ENCODE measurements at regions not wholly inside any gene's neighbourhood (a gene's known extent, or its start where the extent isn't known, plus 50 kb on each side); places are given as distances from the start of the nearest gene placed in this dataset.
"Not testable (repeated sequence)": the region's sequence is repeated elsewhere in the genome, so short reads cannot be mapped to it uniquely, and the experiment has no call there.

DNA sequence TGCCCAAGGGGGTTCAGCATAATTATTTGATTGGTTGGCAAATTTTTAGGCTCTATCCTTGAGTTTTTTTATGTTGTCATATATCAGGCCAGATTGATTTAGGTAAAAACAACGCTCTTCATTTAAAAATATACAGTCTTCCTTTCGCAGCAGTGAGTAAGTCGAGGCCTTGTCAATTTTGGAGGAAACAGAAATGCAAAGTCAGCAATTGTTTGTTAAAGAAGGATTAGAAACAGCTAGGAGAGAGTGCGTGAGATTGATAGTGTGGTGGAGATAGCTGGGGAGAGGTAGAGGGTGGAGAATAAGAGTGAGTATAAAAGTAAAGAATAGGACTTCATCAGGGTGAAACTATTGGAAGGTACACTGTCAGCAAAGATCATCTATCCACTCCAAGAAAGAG is 830.8 kb downstream of the LUZP2 start:
- DNase-seq = no peak

- DNase-seq = no peak
Measured at GRCh38 chr11:25339281-25339680, 842.4 kb downstream of the LUZP2 start.

- DNase-seq = no peak
Measured at GRCh38 chr11:25349537-25349936, 852.7 kb downstream of the LUZP2 start.

DNA sequence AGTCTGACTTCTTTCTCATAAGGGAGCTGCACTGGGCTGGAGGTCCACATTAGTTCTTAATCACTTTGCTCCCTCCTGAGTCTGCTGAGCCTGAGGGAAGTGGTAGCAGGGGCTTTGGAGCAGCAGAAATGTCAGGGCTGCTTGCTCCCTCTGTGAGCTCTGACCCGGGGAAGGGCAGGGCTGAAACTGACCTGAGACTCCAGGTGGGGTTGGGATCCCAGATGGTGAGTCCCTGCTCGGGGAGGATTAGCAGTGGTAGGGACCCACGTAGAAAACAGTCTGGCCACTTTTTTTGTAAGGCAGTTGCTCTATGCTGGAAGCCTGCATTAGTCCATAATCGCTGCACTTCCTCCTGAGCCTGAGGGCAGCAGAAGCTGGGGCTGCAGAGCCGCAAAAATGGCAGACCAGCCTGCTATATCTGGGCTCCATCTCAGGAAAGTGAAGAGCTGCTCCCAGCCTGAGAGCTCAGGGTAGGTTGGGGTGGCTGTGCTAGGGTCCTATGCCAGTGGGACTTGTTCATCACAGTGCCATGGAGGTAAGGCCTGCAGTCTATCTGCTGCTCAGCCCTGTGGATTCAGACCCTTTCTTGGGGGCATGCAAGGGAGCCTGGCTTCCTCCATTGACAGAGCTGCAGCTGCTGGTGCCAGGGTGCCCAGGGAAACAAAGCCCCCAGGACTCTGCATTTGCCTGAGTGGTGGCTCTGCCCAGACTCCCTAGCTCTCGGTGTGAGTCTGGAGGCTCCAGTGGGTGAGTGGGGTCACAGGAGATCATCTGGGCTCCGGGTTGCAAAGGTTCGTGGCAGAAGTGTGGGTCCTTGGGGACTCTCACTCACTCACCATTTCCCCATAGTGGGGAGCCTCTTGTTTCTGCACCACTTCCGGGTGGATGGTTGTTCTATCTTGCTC is 854.3 kb downstream of the LUZP2 start:
- DNase-seq = no peak

GRCh38 chr11:25357133-25357532 is 860.3 kb downstream of the LUZP2 start:
- no peak for DNase-seq

DNA sequence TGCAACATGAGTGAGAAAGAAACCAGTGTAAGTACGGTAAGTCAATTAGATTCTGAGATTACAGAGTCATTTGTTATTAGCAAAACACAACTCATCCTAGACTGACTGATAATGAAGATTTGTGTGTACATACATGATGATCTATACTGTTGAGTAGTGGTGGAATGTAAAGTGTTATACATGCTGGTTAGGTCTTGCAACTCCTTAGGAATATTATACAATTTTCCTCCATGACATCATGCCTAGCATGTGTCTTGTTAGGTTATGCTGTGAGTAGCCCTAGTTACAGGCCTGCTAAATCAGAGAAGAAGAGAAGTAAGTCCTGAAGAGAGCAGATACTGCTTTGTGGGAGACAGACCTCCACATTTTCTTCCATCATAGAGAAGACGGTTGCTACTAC is 880.6 kb downstream of the LUZP2 start:
- no peak for DNase-seq

DNA sequence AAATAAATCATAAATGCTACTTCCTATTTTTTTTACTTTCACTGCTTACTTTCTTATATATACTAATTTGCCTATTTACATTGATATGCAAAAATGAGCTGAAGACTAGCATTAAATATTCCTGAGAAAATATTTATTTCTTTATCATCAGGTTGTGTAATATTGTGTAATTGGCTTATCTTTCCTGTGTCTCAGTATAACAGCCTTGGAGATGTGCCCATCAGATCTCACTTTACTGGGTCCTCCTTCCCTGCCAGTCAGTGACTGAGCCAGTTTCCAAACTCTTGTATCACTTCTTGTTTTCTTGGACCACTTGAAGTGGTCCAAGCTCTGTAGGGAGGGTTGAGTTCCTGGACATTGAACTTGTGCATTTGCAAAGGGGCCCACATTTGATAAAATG is 900.0 kb downstream of the LUZP2 start:
- no peak for DNase-seq

GRCh38 chr11:25408146-25408545 is 911.3 kb downstream of the LUZP2 start:
- no peak for DNase-seq

GRCh38 chr11:25415793-25416192 is 916.1 kb upstream of the ANO3 start:
- no peak for DNase-seq

- no peak for DNase-seq
Measured at GRCh38 chr11:25423436-25424199, 908.3 kb upstream of the ANO3 start.

- no peak for DNase-seq
Measured at GRCh38 chr11:25432376-25432775, 899.6 kb upstream of the ANO3 start.

GRCh38 chr11:25435197-25435596 is 896.7 kb upstream of the ANO3 start:
- no peak for DNase-seq

DNA sequence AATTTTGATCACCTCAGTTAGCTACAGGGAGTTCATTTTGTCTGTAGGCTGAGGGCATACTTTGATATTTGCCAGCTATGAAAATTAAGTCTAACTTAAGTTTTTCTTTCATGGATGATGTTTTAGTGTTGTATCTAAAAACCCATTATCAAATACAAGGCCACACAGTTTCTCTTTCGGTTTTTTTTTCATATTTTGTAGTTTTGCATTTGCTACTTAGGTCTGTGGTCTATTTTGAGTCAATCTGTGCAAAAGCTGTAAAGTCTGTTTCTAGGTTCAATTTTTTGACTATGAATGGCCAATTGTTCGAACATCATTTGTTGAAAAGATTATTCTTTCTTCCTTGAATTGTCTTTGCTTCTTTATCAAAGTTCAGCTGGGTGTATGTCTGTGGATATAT is 895.6 kb upstream of the ANO3 start:
- DNase-seq = no peak

DNA sequence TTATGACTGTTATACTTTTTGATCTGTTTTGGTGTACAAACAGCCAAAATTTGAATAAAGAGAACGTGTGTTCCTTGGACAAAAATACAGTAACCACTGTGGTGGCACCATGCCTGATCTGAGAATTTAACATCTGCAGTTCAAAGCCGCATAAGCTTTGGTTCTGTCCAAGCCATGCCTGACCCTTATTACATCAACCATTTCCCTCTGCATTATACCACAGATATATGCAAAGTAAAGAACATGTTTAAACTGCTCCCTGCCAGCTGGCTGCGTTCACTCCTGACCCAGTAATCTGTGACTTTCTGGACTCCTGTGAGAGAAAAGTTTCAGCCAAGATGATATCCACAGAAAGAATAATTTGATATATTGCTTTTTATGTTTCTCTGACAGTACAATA is 890.5 kb upstream of the ANO3 start:
- DNase-seq = no peak

DNA sequence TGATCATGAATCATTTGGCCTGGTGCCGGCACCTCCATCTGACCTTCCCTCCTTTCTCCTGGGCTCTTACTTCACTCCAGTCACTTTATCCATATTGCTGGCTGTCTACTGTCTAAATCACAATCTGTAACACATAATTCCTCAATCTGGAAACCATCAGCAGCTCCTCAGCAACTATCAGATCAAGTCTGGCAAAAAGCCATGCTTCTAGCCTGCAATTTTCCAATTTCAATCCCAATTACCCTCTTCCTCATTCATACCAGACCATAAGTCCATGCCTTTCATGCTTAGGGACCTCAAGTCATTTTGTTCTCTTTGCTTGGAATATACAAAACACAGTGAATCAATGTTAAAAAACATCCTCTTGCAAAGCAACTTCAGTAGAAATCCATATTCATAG is 882.8 kb upstream of the ANO3 start:
- no peak for DNase-seq

GRCh38 chr11:25453471-25453870 is 878.5 kb upstream of the ANO3 start:
- no peak for DNase-seq

- DNase-seq = no peak
Measured at GRCh38 chr11:25456211-25456610, 875.7 kb upstream of the ANO3 start.

DNA sequence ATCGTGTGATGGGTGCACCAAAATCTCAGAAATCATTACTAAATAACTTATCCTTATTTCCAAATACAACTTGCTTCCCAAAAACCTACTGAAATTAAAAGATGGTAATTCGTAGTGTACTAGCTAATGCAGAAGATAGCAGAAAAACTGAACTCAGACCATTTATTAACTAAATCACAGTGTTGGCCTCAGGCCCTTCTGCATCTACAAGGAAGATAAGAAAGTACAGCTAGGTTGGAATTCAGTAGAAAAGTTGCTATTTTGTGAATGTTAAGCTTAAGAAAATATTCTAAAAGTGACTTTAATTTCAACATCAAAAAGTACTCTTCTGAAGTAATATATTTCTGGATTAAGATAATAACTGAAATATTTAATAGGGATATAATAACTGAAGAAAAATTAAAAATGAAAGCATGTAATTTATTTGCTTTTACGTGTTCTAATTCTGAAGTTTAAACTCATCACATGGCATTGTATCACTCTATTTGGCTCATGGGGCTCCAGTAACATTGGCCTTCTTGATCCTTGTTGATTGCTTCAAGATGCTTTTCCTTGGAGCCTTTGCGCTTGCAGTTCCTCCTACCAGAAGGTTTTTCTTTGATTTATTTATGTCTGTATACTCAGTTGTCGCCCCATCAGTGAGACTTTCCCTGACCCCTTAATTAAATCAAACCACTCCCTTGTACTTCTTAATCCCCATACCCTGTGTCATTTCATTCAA is 847.9 kb upstream of the ANO3 start:
- no peak for DNase-seq

GRCh38 chr11:25485315-25485714 is 846.6 kb upstream of the ANO3 start:
- no peak for DNase-seq

DNA sequence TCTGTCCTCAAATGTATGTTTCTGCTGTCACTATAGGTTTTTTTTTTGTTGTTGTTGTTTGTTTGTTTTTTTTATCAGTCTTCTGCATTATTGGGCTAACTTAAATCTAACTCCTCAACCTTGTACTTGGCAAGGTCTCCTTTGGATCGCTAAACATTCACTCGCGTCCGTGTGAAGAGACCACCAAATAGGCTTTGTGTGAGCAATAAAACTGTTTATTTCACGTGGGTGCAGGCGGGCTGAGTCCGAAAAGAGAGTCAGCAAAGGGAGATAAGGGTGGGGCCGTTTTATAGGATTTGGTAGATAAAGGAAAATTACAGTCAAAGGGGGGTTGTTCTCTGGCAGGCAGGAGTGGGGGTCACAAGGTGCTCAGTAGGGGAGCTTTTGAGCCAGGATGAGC is 845.6 kb upstream of the ANO3 start:
- not testable (repeated sequence) for DNase-seq

GRCh38 chr11:25488176-25488575 is 843.8 kb upstream of the ANO3 start:
- not testable (repeated sequence) for DNase-seq

DNA sequence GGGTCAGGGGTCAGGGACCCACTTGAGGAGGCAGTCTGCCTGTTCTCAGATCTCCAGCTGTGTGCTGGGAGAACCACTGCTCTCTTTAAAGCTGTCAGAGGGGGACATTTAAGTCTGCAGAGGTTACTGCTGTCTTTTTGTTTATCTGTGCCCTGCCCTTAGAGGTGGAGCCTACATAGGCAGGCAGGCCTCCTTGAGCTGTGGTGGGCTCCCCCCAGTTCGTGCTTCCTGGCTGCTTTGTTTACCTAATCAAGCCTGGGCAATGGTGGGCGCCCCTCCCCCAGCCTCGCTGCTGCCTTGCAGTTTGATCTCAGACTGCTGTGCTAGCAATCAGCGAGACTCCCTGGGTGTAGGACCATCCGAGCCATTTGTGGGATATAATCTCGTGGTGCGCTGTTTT is 830.5 kb upstream of the ANO3 start:
- not testable (repeated sequence) for DNase-seq

- no peak for DNase-seq
Measured at GRCh38 chr11:25515576-25515975, 816.4 kb upstream of the ANO3 start.

- no peak for DNase-seq
Measured at GRCh38 chr11:25520459-25520858, 811.5 kb upstream of the ANO3 start.
